HG03457 (cell line): ENCODE measurements at regions not wholly inside any gene's neighbourhood (a gene's known extent, or its start where the extent isn't known, plus 50 kb on each side); places are given as distances from the start of the nearest gene placed in this dataset.
"Not testable (repeated sequence)": the region's sequence is repeated elsewhere in the genome, so short reads cannot be mapped to it uniquely, and the experiment has no call there.

Experiments used
- ATAC-seq: cut with Tn5 transposase; IDR thresholded peaks from one replicate; pipeline ENCODE4 v1.9.1; 2021; ENCODE audit warnings: moderate number of reproducible peaks; ENCODE audit not compliant: unreplicated experiment

DNA sequence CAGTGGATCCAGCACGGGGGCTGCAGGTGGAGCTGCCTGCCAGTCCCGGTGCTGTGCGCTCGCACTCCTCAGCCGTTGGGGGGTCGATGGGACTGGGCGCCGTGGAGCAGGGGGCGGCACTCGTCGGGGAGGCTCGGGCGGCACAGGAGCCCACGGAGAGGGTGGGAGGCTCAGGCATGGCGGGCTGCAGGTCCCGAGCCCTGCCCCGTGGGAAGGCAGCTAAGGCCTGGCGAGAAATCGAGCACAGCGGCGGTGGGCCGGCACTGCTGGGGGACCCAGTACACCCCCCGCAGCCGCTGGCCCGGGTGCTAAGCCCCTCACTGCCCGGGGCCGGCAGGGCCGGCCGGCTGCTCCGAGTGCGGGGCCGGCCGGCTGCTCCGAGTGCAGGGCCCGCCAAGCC, 52.3 kb upstream of the MARK1 start:
- not testable (repeated sequence) for ATAC-seq

DNA sequence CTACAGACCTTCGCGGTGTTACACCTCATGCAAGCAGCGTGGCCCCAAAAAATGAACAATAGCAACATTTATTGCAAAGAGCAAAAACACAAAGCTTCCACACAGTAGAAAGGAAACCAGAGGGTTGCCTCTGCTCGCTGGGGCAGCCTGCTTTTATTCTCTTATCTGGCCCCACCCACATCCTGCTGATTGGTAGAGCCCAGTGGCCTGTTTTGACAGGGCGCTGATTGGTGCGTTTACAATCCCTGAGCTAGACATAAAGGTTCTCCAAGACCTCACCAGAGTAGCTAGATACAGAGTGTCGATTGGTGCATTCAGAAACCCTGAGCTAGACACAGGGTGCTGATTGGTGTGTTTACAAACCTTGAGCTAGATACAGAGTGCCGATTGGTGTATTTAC, 52.8 kb upstream of the MARK1 start:
- ATAC-seq: not testable (repeated sequence)

DNA sequence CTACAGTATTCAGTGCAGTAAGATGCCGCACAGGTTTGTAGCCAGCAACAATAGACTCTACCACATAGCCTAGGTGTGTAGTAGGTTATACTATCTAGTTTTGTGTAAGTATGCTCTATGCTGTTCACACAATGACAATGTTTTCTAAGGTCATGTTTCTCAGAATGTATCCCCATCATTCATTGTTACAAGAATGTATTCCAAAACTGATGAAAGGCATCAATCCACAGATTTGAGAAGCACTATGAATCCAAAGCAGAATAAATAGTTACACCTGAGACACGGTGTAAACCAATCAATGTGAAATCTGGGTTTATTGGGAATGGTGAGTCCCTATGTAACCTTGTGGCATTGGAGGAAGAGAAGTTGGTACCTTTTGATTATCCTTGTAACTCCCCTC, 54.5 kb upstream of the MARK1 start:
- ATAC-seq: no peak

DNA sequence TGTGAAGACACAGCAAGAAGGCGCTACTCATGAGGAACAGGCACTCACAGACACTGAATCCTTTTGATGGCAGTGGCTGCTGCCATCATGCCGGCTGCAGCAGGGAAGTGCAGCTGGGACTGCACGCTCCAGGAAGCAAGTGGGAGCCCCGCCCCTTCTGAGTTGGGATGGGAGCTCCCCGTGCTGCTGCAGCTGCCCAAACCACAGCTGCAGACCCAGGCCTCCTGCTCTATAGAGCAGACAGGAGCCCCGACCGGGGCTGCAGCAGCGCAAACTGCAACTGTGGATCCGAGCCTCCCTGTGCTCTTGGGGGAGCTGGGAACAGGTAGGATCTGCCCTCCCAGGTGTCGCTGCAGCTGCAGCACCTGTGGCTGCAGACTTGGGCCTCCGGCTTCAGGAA, 65.2 kb upstream of the MARK1 start:
- ATAC-seq: no peak

DNA sequence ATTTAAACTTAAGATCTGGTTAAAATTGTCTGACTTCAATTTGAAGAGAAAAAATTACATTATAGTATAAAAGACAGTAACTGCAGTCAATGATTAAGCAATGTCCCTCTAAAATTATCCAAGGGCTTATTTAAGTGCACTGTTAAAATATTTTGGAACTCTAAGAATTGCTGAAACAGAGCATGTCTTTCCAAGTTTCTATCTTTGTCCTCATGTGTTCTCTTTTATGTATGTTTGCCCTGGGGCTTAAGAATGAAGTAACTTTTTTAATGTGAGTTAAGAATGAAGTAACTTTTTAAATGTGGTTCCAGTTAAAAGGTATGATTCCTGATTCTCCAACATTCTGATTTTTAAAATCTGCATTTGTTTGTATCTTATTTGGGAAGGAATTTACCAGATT, 69.0 kb upstream of the MARK1 start:
- no peak for ATAC-seq

DNA sequence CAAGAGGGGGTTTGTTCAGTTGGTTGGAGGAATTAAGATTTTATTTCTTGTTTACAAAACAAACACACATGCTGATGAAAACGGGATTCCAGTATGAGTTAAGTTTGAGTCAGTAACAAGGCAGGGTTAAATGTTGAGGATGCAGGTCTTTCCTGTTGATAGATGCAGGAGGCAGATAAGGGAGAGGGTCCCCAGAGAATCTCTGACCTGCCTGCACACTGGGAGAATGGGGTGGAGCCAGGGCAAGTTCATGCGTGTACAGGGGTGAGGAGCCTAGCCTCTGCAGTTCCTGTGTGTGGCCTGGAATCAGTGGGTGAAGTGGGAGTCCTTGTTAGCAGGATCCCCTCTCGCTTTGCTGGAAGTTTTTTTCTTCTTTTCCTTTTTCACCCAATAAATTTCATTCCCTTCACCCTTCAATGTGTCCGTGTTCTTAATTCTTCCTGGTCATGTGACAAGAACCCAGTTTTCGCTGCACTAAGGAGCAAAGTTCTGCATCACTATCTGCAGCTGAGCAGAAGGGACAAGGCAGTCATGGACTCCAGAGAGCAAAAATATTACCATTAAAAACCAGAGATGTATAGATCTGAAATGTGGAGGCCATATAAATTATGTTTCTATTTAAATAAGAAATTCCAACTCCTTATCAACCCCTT, 69.9 kb upstream of the MARK1 start:
- no peak for ATAC-seq

DNA sequence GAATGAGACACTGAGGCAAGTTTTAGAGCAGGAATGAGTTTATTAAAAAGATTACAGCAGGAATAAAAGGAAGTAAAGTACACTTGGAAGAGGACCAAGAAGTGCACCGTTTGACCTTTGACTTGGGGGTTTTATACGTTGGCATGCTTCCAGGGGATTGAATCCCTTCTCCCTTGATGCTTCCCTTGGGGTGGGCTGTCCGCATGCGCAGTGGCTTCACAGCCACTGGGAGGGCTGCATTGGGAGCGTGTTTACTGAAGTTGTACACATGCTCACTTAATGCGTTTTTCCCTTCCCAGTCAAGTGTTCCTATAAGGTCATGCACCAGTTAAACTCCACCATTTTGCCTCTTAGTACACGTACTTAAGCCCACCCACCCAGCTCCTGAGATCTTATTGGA, 72.4 kb upstream of the MARK1 start:
- ATAC-seq: no peak

DNA sequence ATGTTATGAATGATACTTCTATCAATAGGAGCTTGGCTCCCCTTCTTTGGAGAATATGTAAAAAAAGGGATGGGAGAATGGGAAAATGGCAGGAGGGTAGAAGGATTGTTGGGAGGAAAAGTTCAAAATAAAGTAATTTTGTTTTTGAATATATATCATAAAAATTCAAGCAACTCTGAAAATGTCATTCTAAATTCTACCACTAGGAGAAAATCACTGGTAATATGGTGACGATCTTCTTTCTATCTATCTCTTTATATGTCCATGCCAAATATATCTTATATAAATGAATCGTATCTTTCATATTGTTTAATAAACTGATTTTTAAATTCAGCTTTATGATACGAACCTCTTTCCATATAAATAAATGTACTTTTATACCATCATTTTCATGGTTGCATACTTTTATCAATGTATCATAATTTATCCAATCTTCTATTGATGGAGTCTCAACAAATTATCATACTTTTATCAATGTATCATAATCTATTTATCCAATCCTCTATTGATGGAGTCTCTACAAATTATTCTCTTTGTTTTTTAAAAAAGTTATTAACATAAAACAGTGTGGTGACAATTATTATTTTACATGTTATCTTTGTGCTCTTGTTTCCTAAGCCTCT, 73.7 kb upstream of the MARK1 start:
- ATAC-seq: no peak

DNA sequence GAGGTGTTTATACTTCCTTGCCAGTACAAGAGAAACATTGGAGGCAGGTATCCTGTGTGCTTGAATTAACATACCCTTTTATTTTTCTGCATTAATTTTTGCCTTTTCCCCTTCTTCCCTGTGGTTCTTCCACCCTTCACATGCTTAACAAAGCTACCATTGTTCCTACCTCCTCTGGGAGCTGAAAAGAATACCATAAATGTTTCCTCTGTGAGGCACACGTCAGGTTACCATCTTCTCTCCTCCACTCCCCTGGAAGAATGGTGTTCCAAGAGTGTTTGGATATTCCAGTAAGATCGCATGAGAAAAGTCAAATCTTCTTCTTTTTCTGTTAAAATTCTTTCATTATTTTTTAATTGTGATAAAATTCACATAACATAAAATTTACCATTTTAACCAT, 74.6 kb upstream of the MARK1 start:
- no peak for ATAC-seq

DNA sequence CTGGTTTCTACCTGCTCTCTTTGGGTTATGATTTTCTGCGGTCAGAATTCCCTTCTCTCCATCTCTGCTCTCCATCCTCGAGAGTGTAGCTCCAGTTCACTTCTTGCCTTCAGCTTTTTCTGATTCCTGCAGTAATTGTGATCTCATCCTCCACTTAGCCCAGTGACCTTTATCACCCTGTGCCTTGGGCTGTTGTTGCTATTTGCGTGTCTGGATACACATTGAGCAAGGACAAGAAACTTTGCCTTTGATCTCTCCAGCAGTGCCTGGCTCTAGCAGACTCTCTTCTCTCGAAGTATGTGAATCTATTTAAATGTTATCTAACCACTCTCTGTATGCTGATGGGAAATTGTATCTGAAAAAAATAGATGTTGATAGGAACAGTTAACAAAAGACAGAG, 76.4 kb upstream of the MARK1 start:
- no peak for ATAC-seq

DNA sequence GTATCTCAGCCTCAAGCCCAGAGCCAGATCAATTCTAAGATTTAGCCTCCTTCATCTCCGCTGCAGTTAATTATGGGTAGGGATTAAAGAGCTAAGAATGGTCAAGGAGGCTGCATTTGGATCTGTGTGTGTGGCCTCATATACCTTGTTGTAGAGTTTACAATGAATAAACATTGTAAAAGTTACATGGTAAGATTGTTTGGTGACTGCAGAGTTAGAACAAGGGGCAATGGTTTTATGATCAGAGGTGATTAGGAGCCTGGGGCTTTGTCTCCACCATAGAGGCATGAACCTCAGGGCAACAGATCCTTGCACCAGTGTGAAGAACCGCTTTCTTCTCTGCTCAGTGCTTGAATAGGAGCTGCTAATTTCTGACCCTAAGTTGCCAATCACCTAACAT, 77.0 kb upstream of the MARK1 start:
- ATAC-seq: no peak

DNA sequence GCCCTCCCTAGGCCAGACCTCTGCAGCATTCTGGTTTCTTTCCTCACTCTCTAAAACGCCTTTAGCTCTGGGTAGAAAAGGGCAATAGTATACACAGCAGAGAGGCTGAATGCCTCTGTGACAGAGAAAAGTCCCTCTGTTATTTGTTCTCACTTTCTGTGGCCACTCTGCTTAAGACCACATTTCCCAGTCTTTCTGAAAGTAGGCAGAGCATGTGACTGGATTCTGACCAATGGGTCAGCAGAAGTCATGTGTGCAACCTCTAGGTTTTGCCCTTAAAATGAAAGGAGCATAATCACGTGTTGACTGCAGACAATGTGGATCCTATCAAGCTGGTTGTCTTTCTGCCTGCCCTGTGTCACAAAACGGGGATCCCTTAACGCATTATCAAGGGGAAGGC, 79.7 kb upstream of the MARK1 start:
- ATAC-seq: no peak

DNA sequence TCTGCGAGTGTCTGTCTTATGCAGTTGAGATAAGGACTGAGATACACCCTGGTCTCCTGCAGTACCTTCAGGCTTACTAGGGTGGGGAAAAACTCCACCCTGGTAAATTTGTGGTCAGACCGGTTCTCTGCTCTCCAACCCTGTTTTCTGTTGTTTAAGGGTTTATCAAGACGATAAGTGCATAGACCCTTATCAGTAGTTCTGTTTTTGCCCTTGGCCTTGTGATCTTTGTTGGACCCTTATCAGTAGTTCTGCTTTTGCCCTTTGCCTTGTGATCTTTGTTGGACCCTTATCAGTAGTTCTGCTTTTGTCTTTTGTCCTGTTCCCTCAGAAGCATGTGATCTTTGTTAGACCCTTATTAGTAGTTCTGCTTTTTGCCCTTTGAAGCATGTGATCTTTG, 83.3 kb upstream of the MARK1 start:
- not testable (repeated sequence) for ATAC-seq

DNA sequence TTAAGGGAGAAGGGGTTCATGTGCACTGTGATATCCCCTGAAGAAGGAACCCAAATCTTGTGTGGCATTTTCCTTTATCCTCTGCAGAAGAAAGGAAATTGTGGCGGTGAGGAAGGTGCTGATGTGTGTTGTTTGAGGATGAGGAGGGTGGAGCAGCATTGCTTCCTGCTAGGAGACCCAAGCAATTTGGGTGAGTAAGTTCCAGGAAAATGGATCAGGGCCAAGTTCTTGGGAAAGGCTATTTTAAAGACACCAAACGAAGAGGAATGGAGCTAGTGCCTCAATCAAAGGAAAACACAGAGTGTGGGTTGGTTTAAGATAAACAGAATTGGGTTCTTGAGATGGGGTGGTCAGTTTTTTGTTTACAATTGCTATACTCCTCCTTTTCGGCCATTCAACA, 86.7 kb upstream of the MARK1 start:
- no peak for ATAC-seq

DNA sequence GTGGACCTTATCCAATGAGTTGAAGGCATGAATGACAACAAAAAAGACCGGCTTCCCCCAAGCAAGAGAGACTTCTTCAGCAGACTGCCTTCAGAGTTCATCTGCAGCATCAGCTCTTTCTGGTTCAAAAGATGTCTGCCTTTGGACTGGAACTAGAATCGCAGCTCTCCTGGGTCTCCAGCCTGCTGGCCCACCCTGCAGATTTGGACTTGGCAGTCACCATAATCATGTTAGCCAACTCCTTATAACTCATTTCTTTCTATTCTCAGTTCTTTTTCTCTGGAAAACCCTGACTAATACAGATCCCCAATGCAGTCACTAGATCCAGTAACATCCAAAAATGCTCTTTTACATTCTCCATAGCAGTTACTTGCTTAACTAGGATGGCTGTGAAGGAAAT, 89.2 kb upstream of the MARK1 start:
- no peak for ATAC-seq

DNA sequence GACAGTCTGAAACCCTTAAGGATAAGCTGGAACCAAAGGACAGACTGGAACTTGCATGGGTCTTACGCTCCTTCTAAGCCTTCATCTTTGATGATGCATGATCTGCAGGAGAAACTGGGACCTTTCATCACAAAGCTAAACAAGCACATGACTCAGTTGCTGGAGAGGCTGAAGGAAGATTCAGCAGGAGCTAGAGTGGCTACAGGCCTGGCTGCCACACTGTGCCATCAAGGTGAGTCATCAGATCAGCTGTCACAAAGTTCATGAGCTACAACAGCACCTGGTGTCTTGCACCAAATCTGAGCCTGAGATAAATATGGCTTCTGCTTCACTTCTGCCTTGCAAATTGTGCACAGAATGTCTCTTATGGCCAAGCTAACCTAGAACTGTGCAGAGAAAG, 95.5 kb upstream of the MARK1 start:
- ATAC-seq: no peak

DNA sequence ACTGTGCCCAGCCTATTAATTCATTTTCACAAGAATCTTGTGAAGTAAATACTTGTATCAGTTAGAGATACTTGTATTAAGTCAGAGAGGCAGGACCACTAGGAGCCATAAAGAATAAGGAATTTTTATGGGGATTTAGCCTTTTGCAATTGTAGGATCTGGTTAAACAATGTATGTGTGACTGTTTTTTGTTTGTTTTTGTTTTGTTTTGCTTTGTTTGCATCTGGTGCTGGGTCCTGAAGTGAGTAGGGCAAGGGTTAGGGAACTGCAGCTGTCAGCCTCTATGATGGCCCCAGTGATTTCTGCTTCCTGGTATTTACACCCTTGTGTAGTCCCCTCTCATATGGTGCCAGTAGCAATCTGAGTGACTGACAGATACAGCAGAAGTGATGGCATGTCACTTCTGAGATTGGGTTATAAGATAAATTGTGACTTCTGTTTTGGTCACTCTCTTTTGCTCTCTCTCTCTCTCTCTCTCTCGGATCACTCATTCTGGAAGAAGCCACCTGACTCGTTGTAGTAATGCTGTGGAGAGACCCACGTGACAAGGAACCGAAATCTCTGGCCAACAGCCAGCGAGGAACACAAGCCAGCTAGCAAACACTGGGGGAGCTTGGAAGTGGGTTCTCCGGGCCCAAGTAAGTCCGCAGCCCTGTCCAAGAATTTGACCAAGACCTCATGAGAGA, 96.2 kb upstream of the MARK1 start:
- ATAC-seq: no peak

DNA sequence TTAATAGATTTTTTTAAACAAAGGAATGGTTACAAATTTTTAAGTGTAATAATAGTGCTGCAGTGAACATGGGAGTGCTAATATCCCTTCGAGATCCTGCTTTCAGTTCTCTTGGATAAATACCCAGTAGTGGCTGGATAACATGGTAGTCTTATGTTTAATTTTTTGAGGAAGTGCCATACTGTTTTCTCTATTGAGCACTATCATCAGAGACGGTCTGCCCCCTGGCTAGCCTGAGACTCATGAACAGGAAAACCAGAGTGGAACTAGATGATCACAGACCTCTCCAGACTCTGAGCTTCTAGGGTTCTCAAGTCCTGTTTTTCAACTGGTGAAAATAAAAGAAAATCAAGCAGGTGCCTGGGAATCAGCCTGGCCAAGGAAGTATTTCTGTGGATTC, 97.3 kb upstream of the MARK1 start:
- ATAC-seq: no peak

DNA sequence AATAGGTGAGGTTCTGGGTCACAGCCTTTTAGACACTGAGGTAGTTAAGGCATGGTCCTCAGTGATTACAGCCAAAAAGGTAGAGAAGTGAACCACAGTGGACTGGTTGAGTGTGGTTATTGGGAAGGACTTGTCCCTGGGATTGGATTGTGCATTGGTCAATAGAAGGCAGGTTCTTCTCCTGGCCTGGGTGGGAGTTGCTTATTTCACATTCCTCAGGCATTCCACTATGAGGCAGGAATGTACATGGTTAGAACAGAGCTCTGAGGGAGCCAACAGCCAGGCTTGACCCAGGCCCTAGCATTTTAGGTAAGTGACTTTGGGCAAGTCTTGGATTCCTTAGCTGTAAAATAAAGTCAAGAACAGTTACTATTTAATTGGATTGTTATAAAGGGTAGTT, 97.9 kb upstream of the MARK1 start:
- ATAC-seq: no peak

DNA sequence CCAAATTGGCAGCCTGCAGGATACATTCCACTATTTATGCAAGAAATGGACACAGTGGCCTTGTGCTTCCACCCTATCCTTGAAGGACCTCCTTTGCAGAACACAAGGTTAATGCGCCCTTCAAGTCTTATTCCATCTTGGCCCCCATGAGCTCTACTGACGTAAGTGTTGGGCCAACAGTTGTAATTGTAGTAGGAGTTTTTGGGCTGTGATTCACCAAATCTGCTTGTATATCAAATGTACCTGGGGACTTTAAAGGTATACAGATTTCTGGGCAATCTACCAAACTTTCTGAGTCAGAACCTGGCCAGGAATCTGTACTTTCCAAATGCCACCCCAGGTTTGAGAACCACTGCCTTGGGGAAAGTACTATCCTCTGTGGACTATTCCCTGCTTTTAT, 100.9 kb upstream of the MARK1 start:
- no peak for ATAC-seq

DNA sequence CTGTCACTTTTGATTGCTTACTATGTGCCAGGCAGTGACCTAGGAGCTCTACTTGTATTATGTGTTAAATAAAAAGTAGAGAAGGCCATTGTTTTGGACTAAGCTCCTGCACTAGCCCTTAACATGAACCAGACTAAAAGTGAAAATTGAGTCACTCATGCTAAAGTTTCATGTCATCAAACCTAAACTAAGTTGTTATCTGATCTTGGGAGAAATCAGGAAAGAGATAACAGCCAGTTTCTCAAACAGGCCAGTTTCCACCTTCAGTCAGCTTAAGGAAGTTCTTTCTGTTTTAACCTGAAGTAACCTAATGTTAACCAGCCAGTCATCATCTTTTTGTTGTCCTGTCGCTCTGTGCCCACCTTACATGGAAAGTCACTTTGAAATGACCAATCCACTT, 102.1 kb upstream of the MARK1 start:
- ATAC-seq: no peak

DNA sequence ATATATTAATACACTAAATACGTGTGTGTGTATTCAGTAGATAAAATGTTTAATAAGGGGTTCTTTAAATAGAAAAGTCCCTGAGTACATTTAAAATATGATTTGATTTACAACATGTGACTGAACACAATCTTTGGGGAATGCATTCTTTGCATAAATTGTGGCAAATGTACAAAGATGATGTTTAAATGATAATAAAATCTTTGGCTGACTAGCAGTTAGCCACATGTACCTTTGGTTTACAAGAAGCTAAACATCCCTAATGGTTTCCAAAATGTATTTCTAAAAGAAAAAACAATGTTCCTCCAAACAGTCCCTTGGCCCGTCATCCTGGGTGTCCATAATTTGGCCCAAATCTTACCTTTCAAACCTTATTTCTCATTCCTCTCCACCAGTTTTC, 106.4 kb upstream of the MARK1 start:
- no peak for ATAC-seq

DNA sequence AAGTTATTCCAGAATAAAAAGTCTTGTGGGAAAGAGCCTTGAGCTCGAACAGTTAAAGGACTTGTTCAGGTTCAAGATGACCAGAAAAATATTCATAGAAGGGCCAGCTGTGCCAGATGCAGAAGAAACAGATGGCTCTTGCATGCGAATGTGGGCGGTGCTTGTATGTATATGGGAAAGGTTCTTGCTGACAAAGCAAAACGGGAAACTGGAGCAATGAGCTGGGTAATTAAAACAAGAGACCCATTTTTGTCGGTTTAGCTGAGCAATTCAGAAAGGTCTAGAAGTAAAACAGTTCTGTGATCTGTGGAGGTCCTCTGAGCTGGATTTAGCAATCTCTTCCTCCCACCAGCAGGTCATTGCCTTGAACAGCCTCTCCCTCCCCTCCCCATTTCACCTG, 107.2 kb upstream of the MARK1 start:
- ATAC-seq: no peak
